Glutamatergic neuron (in vitro differentiated cells): ENCODE measurements at regions not wholly inside any gene's neighbourhood (a gene's known extent, or its start where the extent isn't known, plus 50 kb on each side); places are given as distances from the start of the nearest gene placed in this dataset.

Source experiments
- DNase-seq: peaks from one replicate; pipeline ENCODE4 v3.0.0; 2022
- H3K27ac Mint-ChIP-seq: one replicate; pipeline ENCODE4 v1.8.0; 2020; ENCODE audit warnings: mild to moderate bottlenecking, mixed read lengths, inconsistent platforms; ENCODE audit not compliant: unreplicated experiment
- H3K27me3 Mint-ChIP-seq: one replicate; pipeline ENCODE4 v1.8.0; 2020; ENCODE audit warnings: mild to moderate bottlenecking, moderate library complexity, mixed read lengths, inconsistent platforms; ENCODE audit not compliant: unreplicated experiment
- H3K36me3 Mint-ChIP-seq: one replicate; pipeline ENCODE4 v1.8.0; 2020; ENCODE audit warnings: mild to moderate bottlenecking, mixed read lengths, inconsistent platforms; ENCODE audit not compliant: unreplicated experiment
- H3K4me1 Mint-ChIP-seq: one replicate; pipeline ENCODE4 v1.8.0; 2020; ENCODE audit warnings: mild to moderate bottlenecking, low read depth, mixed read lengths, inconsistent platforms; ENCODE audit not compliant: unreplicated experiment
- H3K4me3 Mint-ChIP-seq: one replicate; pipeline ENCODE4 v1.8.0; 2020; ENCODE audit warnings: mild to moderate bottlenecking, mixed read lengths, inconsistent platforms; ENCODE audit not compliant: unreplicated experiment
- H3K9me3 Mint-ChIP-seq: one replicate; pipeline ENCODE4 v1.8.0; 2020; ENCODE audit warnings: mild to moderate bottlenecking, moderate library complexity, mixed read lengths, inconsistent platforms; ENCODE audit not compliant: unreplicated experiment
- TF ChIP-seq, protein P1 (sequence below): fragments of 200-600 bp; sonication (generic); IDR thresholded peaks from one replicate; pipeline ENCODE4 v1.5.0; 2021; ENCODE audit not compliant: partially characterized antibody, unreplicated experiment

DNA sequence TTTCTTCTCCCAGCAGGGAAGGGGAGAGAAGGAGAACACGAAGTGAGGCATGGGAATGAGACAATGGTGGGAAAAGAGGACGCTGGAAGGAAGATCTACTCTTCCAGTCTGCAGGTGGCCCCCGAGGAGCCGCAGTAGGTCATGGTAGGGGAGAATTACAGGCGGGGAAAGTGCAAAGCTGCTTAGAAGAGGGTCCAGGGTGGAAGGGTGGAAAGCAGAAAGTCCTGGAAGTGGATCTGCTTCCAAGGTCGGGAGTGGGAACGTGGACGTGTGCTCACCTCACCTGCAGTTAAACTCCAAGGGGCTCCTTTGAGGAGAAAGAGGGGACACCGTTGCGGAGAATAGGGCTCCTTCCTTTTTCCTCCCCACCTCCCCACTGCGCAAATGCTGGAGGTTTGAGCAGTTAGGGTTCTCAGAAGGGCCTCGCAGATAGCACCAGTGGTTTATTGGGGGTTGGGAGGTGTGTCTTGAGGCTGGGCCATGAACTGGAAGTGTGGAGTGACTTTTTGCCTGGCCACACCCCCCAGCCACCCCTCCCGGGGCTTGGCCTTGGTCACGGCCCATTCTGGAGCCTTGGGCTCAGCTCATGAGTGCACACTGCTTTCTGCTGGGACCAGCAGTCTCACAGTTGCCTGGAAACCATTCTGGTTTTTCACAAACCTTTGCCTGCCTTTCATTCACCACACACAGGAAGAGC, 100.4 kb upstream of the MLN start:
- H3K36me3 Mint-ChIP-seq: no peaks in the 10 kb centered on the region
- peaks cover 23% of the 10 kb centered on the region for H3K4me1 Mint-ChIP-seq
- peaks cover 9% of the 10 kb centered on the region for H3K27me3 Mint-ChIP-seq
- H3K27ac Mint-ChIP-seq: no peak overlapping the region
- TF ChIP-seq, protein P1, sequence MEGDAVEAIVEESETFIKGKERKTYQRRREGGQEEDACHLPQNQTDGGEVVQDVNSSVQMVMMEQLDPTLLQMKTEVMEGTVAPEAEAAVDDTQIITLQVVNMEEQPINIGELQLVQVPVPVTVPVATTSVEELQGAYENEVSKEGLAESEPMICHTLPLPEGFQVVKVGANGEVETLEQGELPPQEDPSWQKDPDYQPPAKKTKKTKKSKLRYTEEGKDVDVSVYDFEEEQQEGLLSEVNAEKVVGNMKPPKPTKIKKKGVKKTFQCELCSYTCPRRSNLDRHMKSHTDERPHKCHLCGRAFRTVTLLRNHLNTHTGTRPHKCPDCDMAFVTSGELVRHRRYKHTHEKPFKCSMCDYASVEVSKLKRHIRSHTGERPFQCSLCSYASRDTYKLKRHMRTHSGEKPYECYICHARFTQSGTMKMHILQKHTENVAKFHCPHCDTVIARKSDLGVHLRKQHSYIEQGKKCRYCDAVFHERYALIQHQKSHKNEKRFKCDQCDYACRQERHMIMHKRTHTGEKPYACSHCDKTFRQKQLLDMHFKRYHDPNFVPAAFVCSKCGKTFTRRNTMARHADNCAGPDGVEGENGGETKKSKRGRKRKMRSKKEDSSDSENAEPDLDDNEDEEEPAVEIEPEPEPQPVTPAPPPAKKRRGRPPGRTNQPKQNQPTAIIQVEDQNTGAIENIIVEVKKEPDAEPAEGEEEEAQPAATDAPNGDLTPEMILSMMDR: no peak
- H3K4me3 Mint-ChIP-seq: no peak overlapping the region
- H3K9me3 Mint-ChIP-seq: peaks cover 3% of the 10 kb centered on the region
- DNase-seq: no peak

DNA sequence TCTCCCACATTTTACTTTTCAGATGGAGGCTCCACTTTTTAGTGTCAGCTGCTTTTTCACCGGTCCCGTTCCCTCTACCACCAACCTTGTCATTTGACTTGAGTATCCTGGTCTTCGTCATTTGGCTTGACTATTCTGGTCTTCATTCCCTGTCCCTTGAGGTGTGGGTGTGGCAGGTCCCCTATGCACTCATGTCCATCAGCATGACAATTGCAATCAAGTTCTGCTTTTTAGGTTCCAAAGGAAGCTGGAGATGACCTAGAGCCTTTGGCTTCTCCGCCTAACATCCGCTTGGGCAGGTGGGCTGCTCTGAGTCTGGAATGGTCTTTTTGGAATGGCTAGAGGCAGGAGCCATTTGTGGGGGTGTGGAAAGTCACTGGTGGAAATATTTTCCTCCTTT, 99.8 kb upstream of the MLN start:
- Mint-ChIP-seq H3K4me3 (no peak overlapping the region), H3K36me3 (no peaks in the 10 kb centered on the region), H3K9me3 (peaks cover 3% of the 10 kb centered on the region), H3K4me1 (peaks cover 23% of the 10 kb centered on the region), H3K27me3 (peaks cover 8% of the 10 kb centered on the region), H3K27ac (no peak overlapping the region)
- TF ChIP-seq, protein P1: no peak
- DNase-seq: no peak

DNA sequence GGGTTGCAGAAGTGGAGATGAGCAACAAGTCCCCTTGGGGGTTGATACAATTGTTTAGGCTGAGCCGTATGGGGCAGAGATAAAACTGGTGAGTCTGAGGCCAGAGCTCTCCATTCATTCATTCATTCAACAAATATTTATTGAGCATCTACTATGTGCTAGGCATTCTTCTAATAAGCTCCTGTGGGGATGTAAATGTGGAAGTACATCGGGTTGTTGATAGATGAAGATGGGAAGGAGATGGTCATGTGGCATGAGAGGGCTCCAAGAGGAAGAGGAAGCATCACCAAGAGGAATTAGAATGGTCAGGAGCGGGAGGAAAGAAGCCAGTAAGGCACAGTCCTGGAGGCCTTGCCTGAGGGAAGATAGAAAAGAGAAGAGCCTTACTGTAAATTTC, 98.7 kb upstream of the MLN start:
- H3K9me3 Mint-ChIP-seq: peaks cover 3% of the 10 kb centered on the region
- TF ChIP-seq, protein P1: no peak
- H3K4me1 Mint-ChIP-seq: peaks cover 22% of the 10 kb centered on the region
- H3K36me3 Mint-ChIP-seq: no peaks in the 10 kb centered on the region
- DNase-seq: no peak
- peaks cover 8% of the 10 kb centered on the region for H3K27me3 Mint-ChIP-seq
- no peak overlapping the region for H3K27ac Mint-ChIP-seq
- no peak overlapping the region for H3K4me3 Mint-ChIP-seq

DNA sequence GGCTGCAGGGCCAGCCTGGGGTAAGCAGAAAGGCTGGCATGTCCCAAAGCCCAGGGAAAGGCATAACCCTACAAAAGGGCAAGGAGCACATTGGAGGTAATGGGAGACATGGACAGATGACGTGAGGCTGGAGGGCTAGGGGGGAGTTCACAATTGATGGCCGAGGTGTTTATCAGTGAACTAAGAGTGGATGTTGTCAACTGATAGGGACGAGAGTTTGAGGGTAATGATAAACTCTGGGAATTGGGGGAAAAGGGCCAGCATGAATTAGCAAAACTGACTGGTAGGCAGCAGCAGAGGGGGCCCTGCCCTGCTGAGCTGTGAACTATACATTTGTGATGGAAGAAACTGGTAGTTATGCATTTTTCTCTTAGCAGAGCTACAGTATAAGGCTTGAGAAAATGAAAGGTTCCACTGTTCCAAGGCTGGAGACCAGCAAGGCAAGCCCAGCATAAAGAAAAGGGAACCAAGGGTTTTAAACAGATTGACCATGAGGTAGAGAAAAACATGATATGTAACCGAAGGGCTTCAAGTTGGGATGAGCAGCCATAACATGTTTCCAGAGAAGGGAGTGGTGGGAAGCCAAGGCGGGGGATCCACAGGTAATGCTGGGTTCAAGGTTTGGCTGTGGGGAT, 98.1 kb upstream of the MLN start:
- TF ChIP-seq, protein P1: no peak
- Mint-ChIP-seq H3K4me1 (peaks cover 24% of the 10 kb centered on the region), H3K27ac (no peak overlapping the region), H3K27me3 (peaks cover 6% of the 10 kb centered on the region), H3K4me3 (no peak overlapping the region), H3K9me3 (peaks cover 3% of the 10 kb centered on the region), H3K36me3 (no peaks in the 10 kb centered on the region)
- DNase-seq: no peak

DNA sequence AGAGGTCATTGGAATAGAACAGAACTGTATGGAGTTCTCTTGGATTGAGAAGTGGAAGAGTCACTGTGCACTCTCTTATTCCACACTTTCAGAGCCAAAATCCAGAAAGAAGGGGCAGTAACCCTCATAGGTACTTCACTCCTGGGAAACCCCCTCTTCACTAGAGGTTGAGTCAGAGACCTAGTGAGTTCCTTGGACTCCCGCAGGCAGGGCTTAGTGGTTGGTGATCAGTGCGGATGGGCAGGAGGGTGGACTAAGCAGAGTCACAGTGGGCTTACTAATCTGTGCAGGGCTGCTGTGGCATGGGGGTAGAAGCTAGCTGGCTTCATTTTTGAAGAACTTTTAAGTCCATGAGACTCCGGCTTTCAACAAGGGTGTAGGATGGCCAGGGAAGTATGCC, 95.0 kb upstream of the MLN start:
- TF ChIP-seq, protein P1: no peak
- no peak overlapping the region for H3K4me3 Mint-ChIP-seq
- no peaks in the 10 kb centered on the region for H3K36me3 Mint-ChIP-seq
- no peaks in the 10 kb centered on the region for H3K9me3 Mint-ChIP-seq
- H3K27ac Mint-ChIP-seq: no peak overlapping the region
- H3K27me3 Mint-ChIP-seq: peaks cover 5% of the 10 kb centered on the region
- DNase-seq: no peak
- peaks cover 12% of the 10 kb centered on the region for H3K4me1 Mint-ChIP-seq
